HL-60 (cell line): ENCODE measurements at regions not wholly inside any gene's neighbourhood (a gene's known extent, or its start where the extent isn't known, plus 50 kb on each side); places are given as distances from the start of the nearest gene placed in this dataset.

Source experiments
- DNase-seq, 2 experiments: peaks; one replicate each; pipeline ENCODE4 v3.0.0-alpha.2; 2010 to 2020; ENCODE audit warnings: low read depth in 1 of 2, low spot score in 1 of 2
- H3K27ac ChIP-seq: fragments of 250-450 bp; sonication (Bioruptor Pico); replicated peaks from 2 replicates; pipeline ENCODE4 v1.5.1; 2020; ENCODE audit warnings: mild to moderate bottlenecking, moderate library complexity
- H3K27me3 ChIP-seq: fragments of 250-450 bp; sonication (Bioruptor Pico); 2 replicates; pipeline ENCODE4 v1.5.1; 2021; ENCODE audit warnings: mild to moderate bottlenecking, moderate library complexity; ENCODE audit not compliant: insufficient read depth, poor library complexity, severe bottlenecking
- H3K4me3 ChIP-seq: replicated peaks from 2 replicates; pipeline ENCODE4 v1.5.1; 2011; ENCODE audit warnings: mild to moderate bottlenecking, control low read depth, low read length; ENCODE audit not compliant: insufficient read depth
- GABPA ChIP-seq: IDR thresholded peaks from 2 replicates; pipeline ENCODE4 v1.6.1; 2012; ENCODE audit warnings: low read depth
- POLR2AphosphoS5 ChIP-seq: IDR thresholded peaks from 2 replicates; pipeline ENCODE4 v1.6.1; 2012; ENCODE audit warnings: low read depth
- SPI1 ChIP-seq: IDR thresholded peaks from 2 replicates; pipeline ENCODE4 v1.6.1; 2012; ENCODE audit warnings: low read depth, mild to moderate bottlenecking, borderline replicate concordance
- TF ChIP-seq, protein P1 (sequence below): IDR thresholded peaks from one replicate; pipeline ENCODE4 v1.5.1; 2011; ENCODE audit warnings: low read length, control low read depth, inconsistent platforms; ENCODE audit not compliant: insufficient read depth
- TF ChIP-seq, protein P2 (sequence below): IDR thresholded peaks from 2 replicates; pipeline ENCODE4 v1.6.1; 2012; ENCODE audit warnings: low read depth; ENCODE audit not compliant: insufficient replicate concordance

DNA sequence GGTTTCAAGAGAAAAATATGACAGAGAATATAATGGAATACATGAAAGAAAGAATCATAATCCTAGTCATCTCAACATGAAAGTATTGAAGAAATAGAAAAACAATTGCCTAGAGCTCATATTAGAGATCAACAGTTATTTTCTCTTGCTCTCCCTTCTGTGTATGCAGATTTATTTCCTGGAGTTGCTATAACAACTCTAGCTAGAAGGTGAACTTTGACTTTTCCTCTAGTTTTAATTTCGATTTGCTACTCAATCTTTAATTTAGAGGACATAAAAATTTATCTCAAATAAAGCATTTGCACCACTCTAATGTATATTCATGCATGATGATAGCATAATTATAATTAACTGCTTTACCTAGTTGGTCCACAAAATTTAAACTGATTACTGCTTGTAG, 84.6 kb upstream of the PICALM start:
- no peak for DNase-seq
- H3K4me3 ChIP-seq: no peak overlapping the region
- TF ChIP-seq SPI1 (no peak), POLR2AphosphoS5 (no peak), GABPA (no peak)
- TF ChIP-seq, protein P1, sequence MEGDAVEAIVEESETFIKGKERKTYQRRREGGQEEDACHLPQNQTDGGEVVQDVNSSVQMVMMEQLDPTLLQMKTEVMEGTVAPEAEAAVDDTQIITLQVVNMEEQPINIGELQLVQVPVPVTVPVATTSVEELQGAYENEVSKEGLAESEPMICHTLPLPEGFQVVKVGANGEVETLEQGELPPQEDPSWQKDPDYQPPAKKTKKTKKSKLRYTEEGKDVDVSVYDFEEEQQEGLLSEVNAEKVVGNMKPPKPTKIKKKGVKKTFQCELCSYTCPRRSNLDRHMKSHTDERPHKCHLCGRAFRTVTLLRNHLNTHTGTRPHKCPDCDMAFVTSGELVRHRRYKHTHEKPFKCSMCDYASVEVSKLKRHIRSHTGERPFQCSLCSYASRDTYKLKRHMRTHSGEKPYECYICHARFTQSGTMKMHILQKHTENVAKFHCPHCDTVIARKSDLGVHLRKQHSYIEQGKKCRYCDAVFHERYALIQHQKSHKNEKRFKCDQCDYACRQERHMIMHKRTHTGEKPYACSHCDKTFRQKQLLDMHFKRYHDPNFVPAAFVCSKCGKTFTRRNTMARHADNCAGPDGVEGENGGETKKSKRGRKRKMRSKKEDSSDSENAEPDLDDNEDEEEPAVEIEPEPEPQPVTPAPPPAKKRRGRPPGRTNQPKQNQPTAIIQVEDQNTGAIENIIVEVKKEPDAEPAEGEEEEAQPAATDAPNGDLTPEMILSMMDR: no peak
- TF ChIP-seq, protein P2, sequence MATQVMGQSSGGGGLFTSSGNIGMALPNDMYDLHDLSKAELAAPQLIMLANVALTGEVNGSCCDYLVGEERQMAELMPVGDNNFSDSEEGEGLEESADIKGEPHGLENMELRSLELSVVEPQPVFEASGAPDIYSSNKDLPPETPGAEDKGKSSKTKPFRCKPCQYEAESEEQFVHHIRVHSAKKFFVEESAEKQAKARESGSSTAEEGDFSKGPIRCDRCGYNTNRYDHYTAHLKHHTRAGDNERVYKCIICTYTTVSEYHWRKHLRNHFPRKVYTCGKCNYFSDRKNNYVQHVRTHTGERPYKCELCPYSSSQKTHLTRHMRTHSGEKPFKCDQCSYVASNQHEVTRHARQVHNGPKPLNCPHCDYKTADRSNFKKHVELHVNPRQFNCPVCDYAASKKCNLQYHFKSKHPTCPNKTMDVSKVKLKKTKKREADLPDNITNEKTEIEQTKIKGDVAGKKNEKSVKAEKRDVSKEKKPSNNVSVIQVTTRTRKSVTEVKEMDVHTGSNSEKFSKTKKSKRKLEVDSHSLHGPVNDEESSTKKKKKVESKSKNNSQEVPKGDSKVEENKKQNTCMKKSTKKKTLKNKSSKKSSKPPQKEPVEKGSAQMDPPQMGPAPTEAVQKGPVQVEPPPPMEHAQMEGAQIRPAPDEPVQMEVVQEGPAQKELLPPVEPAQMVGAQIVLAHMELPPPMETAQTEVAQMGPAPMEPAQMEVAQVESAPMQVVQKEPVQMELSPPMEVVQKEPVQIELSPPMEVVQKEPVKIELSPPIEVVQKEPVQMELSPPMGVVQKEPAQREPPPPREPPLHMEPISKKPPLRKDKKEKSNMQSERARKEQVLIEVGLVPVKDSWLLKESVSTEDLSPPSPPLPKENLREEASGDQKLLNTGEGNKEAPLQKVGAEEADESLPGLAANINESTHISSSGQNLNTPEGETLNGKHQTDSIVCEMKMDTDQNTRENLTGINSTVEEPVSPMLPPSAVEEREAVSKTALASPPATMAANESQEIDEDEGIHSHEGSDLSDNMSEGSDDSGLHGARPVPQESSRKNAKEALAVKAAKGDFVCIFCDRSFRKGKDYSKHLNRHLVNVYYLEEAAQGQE: no peak
- no peaks in the 10 kb centered on the region for H3K27me3 ChIP-seq
- H3K27ac ChIP-seq: no peak overlapping the region

DNA sequence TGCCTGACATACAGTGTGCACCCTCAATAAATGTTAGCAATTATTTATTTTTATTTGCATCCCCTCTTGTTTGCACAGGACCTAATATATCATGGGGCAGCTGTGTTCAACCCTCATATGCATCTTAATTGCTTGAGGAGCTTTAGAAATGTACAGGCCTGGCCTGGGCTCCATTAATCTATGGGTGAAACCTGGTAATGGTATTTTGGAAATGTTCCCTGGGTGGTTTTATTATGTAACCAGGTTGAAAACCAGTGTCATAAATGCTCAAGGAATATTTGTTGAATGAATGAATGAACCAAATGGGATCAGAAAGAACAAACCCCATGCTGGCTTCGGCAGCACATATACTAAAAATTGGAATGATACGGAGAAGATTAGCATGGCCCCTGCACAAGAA, 84.0 kb upstream of the PICALM start:
- no peak for DNase-seq
- Histone ChIP-seq H3K27me3 (no peaks in the 10 kb centered on the region), H3K27ac (no peak overlapping the region), H3K4me3 (no peak overlapping the region)
- TF ChIP-seq SPI1: no peak
- TF ChIP-seq GABPA: no peak
- no peak for TF ChIP-seq POLR2AphosphoS5

DNA sequence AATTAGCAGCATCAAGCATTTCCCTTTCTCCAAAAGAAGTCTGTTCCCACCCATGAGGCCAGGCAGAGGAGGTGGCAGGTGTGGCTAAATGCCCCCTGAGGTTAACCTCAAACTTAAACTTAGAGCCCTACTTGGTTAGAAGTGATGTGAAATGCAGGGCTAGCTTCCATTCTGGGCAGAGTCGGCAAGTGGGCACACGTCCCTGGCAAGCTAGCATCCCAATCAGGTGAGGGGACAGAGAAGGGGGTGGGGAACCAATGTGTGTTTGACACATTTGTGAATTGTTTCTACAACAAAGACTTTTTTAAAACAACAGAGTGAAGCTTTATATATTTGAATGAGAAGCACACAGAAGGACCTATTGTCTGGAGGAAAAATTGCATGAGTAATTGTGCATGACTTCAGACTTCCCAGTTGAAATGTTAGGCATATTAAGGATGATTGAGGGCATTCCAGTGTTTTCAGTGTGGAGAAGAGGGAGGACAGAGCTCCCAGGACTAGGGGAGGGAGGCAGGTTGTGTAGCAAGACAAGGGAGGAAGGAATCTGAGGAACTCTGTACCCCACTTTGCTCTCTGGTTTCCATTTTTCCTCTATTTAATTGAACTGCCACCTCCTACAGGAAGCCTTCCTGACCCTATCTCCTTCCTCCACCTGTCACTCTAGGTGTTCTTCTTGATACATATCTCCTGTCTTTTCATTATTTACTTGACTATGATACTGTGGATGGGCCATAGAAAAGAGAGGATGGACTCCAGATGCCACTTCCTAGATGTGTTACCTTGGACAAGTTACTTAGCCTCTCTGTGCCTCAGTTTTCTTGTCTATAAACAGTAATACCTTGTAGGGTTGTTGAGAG, 83.3 kb upstream of the PICALM start:
- TF ChIP-seq, protein P1: no peak
- TF ChIP-seq SPI1 (no peak), GABPA (no peak), POLR2AphosphoS5 (no peak)
- TF ChIP-seq, protein P2: no peak
- no peak overlapping the region for H3K4me3 ChIP-seq
- no peaks in the 10 kb centered on the region for H3K27me3 ChIP-seq
- peak overlapping the region; percentile 20 for H3K27ac ChIP-seq
- no peak for DNase-seq

DNA sequence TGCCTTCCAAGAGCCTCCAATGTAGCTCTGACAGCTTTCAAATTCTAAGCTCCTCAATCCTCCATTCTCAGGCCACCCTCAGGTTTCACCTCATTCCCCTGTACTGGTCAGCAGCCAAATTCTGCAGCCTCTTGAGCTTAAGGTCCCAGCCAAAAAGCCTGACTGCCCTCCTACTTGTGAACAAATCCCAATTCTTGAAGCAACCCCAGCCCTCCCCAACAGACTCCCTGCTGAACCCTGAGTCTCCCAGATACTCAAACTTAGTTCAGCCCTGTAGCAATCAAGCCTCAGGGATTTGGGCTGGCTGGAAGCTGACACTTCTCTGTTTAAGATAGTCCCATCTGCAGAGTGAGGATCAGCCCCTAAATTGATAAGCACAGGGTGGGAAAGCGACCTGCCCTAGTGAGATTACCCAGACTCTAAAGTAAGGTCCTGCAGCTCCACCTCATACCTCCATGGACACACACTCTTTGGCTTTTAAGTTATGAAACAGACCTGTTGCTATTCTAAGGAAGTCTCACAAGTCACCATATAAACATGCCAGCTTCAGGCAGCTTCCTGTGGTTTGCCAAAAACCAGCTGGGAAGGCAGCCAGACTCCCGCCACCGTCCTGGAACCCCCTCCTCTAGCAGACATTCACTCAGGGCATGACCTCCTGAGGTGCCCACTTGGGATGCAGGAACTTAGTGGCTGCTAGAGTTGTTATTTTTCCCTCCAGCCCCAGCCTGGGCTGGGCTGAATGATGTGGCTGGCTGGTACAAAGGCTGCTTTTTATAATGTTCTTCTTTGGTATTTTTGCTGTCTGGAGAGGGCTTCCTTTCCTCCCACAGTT, 82.5 kb upstream of the PICALM start:
- H3K27ac ChIP-seq: peak overlapping the region; percentile 20
- peak; percentile 37 to 60 for DNase-seq
- peak; percentile 30; the same call in 1 of the 2 replicates for TF ChIP-seq SPI1
- peak; percentile 37; the same call in 1 of the 2 replicates for TF ChIP-seq POLR2AphosphoS5
- no peak for TF ChIP-seq GABPA

More for the DNA sequence above, 82.5 kb upstream of the PICALM start:
- Histone ChIP-seq H3K27me3 (no peaks in the 10 kb centered on the region), H3K4me3 (no peak overlapping the region)
